GM12872 (cell line): ENCODE measurements at regions not wholly inside any gene's neighbourhood (a gene's known extent, or its start where the extent isn't known, plus 50 kb on each side); places are given as distances from the start of the nearest gene placed in this dataset.

Experiments used
- CTCF ChIP-seq: IDR thresholded peaks from 3 replicates; pipeline ENCODE4 v1.5.1; 2011; ENCODE audit warnings: low read depth, mild to moderate bottlenecking, low read length, moderate library complexity; ENCODE audit not compliant: insufficient read depth

GRCh38 chr6:132934496-132934895 lies 120.1 kb downstream of the RPS12 start:
- TF ChIP-seq CTCF: no peak

- TF ChIP-seq CTCF: no peak
Measured at GRCh38 chr6:132936646-132937045, 122.3 kb downstream of the RPS12 start.

GRCh38 chr6:132937466-132937906 lies 123.1 kb downstream of the RPS12 start:
- peak; percentile 67 for TF ChIP-seq CTCF

GRCh38 chr6:132948889-132949288 lies 134.5 kb downstream of the RPS12 start:
- no peak for TF ChIP-seq CTCF

GRCh38 chr6:132950566-132950965 lies 136.2 kb downstream of the RPS12 start:
- no peak for TF ChIP-seq CTCF

GRCh38 chr6:132952031-132952867 lies 137.9 kb downstream of the RPS12 start:
- TF ChIP-seq CTCF: no peak

- no peak for TF ChIP-seq CTCF
Measured at GRCh38 chr6:132952986-132953385, 138.6 kb downstream of the RPS12 start.
